ENCODE measurements at regions not wholly inside any gene's neighbourhood (a gene's known extent, or its start where the extent isn't known, plus 50 kb on each side); places are given as distances from the start of the nearest gene placed in this dataset.

DNA sequence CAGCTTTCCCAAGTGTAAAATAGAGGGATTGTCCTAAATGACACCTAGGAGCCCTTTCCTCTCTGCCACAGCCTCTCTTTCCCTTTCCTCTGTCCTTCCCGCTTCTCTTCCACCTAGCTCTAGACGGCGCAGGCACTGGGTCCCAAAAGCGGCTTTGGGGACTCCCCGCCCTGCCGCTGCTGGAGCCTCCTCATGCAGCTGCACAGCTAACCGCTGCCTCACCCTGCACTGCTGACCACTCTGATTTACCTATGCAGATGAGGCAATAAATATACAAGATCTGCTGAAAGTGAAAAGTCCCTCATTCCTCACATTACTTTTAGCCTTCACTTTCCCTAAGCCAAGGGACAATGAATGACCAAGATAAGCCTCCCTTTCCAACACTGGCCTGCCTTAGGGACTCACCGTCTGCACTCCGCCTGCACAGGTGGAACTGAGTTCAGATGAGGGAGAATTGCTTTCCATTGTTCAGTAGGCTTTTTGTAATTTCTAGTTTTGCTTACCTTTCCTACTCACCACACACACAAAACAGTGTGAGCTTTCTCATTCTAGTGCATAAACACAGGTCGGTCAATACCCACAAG is 197.5 kb upstream of the BCL6 start:
- TF ChIP-seq, protein P1, sequence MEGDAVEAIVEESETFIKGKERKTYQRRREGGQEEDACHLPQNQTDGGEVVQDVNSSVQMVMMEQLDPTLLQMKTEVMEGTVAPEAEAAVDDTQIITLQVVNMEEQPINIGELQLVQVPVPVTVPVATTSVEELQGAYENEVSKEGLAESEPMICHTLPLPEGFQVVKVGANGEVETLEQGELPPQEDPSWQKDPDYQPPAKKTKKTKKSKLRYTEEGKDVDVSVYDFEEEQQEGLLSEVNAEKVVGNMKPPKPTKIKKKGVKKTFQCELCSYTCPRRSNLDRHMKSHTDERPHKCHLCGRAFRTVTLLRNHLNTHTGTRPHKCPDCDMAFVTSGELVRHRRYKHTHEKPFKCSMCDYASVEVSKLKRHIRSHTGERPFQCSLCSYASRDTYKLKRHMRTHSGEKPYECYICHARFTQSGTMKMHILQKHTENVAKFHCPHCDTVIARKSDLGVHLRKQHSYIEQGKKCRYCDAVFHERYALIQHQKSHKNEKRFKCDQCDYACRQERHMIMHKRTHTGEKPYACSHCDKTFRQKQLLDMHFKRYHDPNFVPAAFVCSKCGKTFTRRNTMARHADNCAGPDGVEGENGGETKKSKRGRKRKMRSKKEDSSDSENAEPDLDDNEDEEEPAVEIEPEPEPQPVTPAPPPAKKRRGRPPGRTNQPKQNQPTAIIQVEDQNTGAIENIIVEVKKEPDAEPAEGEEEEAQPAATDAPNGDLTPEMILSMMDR (conservative IDR thresholded peaks at IDR 0.05) = no peak
- no peak for TF ChIP-seq ZFX (IDR thresholded peaks at IDR 0.05)
